WERI-Rb-1 (cell line): ENCODE measurements at regions not wholly inside any gene's neighbourhood (a gene's known extent, or its start where the extent isn't known, plus 50 kb on each side); places are given as distances from the start of the nearest gene placed in this dataset.

Source experiments
- DNase-seq: peaks from one replicate; pipeline ENCODE4 v3.0.0-alpha.2; 2020
- H3K27ac ChIP-seq: fragments of 250-450 bp; sonication (Bioruptor Pico); 2 replicates; pipeline ENCODE4 v1.5.1; 2020; ENCODE audit warnings: mild to moderate bottlenecking, moderate library complexity
- H3K27me3 ChIP-seq: fragments of 250-450 bp; sonication (Bioruptor Pico); 2 replicates; pipeline ENCODE4 v1.5.1; 2021; ENCODE audit warnings: mild to moderate bottlenecking, low read depth, moderate library complexity; ENCODE audit not compliant: insufficient read depth, severe bottlenecking
- H3K36me3 ChIP-seq: fragments of 250-450 bp; sonication (Bioruptor Pico); 2 replicates; pipeline ENCODE4 v1.5.1; 2020; ENCODE audit warnings: mild to moderate bottlenecking, moderate library complexity
- H3K4me3 ChIP-seq: 2 replicates; pipeline ENCODE4 v1.5.1; 2011; ENCODE audit warnings: low read depth, mild to moderate bottlenecking, control low read depth, low read length
- H3K9me3 ChIP-seq: fragments of 250-450 bp; sonication (Bioruptor Pico); 2 replicates; pipeline ENCODE4 v1.5.1; 2021; ENCODE audit warnings: mild to moderate bottlenecking, moderate library complexity; ENCODE audit not compliant: severe bottlenecking
- CTCF ChIP-seq: IDR thresholded peaks from 2 replicates; pipeline ENCODE4 v1.5.1; 2011; ENCODE audit warnings: low read depth, mild to moderate bottlenecking, control low read depth, inconsistent platforms, low read length

- Histone ChIP-seq H3K9me3 (peaks cover 2% of the 10 kb centered on the region), H3K4me3 (no peak overlapping the region), H3K36me3 (no peaks in the 10 kb centered on the region), H3K27me3 (peaks cover 15% of the 10 kb centered on the region), H3K27ac (no peak overlapping the region)
- peak; percentile 16 for DNase-seq
- TF ChIP-seq CTCF: no peak
Measured at GRCh38 chr20:43293068-43293786, 103.5 kb upstream of the PTPRT start.

- H3K27ac ChIP-seq: no peak overlapping the region
- H3K36me3 ChIP-seq: no peaks in the 10 kb centered on the region
- TF ChIP-seq CTCF: no peak
- H3K9me3 ChIP-seq: peaks cover 2% of the 10 kb centered on the region
- peaks cover 12% of the 10 kb centered on the region for H3K27me3 ChIP-seq
- no peak for DNase-seq
- H3K4me3 ChIP-seq: no peak overlapping the region
Measured at GRCh38 chr20:43292222-43292621, 102.5 kb upstream of the PTPRT start.

- no peak for DNase-seq
- Histone ChIP-seq H3K27ac (no peak overlapping the region), H3K9me3 (no peaks in the 10 kb centered on the region), H3K27me3 (peaks cover 35% of the 10 kb centered on the region), H3K36me3 (no peaks in the 10 kb centered on the region), H3K4me3 (no peak overlapping the region)
- no peak for TF ChIP-seq CTCF
Measured at GRCh38 chr20:43287637-43288036, 97.9 kb upstream of the PTPRT start.

- no peak for DNase-seq
- Histone ChIP-seq H3K4me3 (no peak overlapping the region), H3K9me3 (no peaks in the 10 kb centered on the region), H3K36me3 (no peaks in the 10 kb centered on the region), H3K27me3 (peaks cover 37% of the 10 kb centered on the region), H3K27ac (no peak overlapping the region)
- no peak for TF ChIP-seq CTCF
Measured at GRCh38 chr20:43285170-43285569, 95.5 kb upstream of the PTPRT start.

- Histone ChIP-seq H3K27me3 (peaks cover 41% of the 10 kb centered on the region), H3K27ac (no peak overlapping the region), H3K9me3 (no peaks in the 10 kb centered on the region), H3K4me3 (no peak overlapping the region), H3K36me3 (no peaks in the 10 kb centered on the region)
- TF ChIP-seq CTCF: no peak
- DNase-seq: no peak
Measured at GRCh38 chr20:43284486-43284885, 94.8 kb upstream of the PTPRT start.

- Histone ChIP-seq H3K27ac (no peak overlapping the region), H3K36me3 (no peaks in the 10 kb centered on the region), H3K9me3 (no peaks in the 10 kb centered on the region), H3K4me3 (no peak overlapping the region), H3K27me3 (peaks cover 48% of the 10 kb centered on the region)
- no peak for DNase-seq
- TF ChIP-seq CTCF: no peak
Measured at GRCh38 chr20:43283126-43283525, 93.4 kb upstream of the PTPRT start.
